GM10248 (cell line): ENCODE measurements at regions not wholly inside any gene's neighbourhood (a gene's known extent, or its start where the extent isn't known, plus 50 kb on each side); places are given as distances from the start of the nearest gene placed in this dataset.

Source experiments
- CTCF ChIA-PET: fragments of 300-600 bp; sonication (Branson Sonifier 250); formaldehyde crosslinking; extraction: SDS; loops from one replicate; lab custom pipeline; 2021; ENCODE audit warnings: antibody characterized with exemption; lab: Yijun Ruan, JAX
- POLR2A ChIA-PET: fragments of 350-650 bp; sonication (Branson Sonifier 250); formaldehyde crosslinking; extraction: SDS; loops from one replicate; lab custom pipeline; 2020; ENCODE audit warnings: antibody characterized with exemption; lab: Yijun Ruan, JAX
- DNase-seq: peaks from one replicate; pipeline ENCODE4 v3.0.0; 2012; ENCODE audit errors: extremely low spot score
- CTCF ChIP-seq: IDR thresholded peaks from 2 replicates; pipeline ENCODE4 v1.5.1; 2012; ENCODE audit warnings: mild to moderate bottlenecking, low read depth; ENCODE audit errors: extremely low read depth, missing control alignments, control extremely low read depth

DNA sequence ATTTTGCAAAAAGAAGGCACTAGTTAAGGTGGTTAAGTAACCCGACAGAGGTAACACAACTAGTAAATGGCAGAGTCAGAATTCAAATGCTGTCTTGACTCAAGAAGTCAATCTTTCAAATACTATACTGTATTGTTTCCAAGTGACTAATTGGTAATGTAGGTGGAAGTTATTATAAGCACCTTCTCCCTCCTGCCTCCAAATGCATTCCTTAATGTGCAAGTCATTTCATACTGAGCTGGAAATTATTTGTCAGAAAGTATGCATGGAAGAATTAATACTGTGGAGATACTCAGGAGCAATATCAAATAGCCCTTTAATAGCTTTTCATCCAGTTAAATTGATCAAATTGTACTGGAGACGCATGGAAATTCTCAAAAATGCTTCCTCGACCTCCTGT is 579.1 kb downstream of the DOK5 start:
- no peak for TF ChIP-seq CTCF
- CTCF ChIA-PET = interaction anchor here (0.8 kb wide), 1 partner anchor 10 kb away, joined by 3 read pairs; no protein-coding TSS in a partner anchor
- POLR2A ChIA-PET = no interaction called here
- no peak for DNase-seq

DNA sequence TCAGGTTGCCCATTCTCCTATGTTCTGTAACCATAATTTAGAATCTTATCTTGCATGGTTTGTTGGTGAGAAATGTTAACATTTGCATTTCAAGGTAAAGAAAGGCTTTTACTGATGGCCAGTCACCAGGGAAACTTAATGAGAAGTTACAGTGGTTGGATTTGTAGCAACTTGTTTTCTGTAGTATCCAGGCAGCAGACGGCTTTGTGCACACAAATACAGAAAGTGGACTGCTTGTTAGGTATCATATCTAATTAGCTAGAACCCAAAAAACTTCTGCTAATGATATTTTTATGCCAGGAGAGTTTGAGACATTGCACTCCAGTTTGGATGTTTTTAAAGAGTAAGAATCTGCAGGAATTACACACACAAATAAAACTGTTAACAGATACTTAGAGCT is 578.0 kb downstream of the DOK5 start:
- ChIA-PET POLR2A (no interaction called here), CTCF (no interaction called here)
- TF ChIP-seq CTCF = no peak
- DNase-seq = no peak

GRCh38 chr20:55052459-55052858 is 577.1 kb downstream of the DOK5 start:
- no peak for DNase-seq
- ChIA-PET POLR2A (no interaction called here), CTCF (no interaction called here)
- TF ChIP-seq CTCF = no peak

DNA sequence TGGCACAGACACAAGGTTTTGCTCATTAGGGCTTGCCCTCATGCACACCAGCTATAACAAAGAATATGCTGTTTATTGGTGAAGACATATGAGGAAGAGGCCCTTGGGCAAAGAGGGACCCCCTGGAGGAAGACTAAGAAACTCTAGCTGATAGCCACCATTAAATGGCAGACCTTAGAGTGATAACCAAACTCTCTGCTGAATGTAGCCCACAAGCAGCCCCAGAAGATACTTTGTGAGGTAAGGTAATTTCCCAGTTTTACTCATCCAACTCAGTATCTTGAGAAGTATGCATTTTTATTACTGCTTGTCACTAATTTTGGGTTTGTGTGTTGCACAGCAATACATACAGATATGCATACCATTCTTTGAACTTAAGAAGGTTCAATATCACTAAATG is 563.3 kb downstream of the DOK5 start:
- no peak for TF ChIP-seq CTCF
- DNase-seq = no peak
- ChIA-PET POLR2A (no interaction called here), CTCF (no interaction called here)

- DNase-seq = no peak
- ChIA-PET POLR2A (no interaction called here), CTCF (interaction anchor here (1.0 kb wide), 1 partner anchor 12 kb away, joined by 3 read pairs; no protein-coding TSS in a partner anchor)
- no peak for TF ChIP-seq CTCF
These were observed 556.6 kb downstream of the DOK5 start for GRCh38 chr20:55031971-55032370.

DNA sequence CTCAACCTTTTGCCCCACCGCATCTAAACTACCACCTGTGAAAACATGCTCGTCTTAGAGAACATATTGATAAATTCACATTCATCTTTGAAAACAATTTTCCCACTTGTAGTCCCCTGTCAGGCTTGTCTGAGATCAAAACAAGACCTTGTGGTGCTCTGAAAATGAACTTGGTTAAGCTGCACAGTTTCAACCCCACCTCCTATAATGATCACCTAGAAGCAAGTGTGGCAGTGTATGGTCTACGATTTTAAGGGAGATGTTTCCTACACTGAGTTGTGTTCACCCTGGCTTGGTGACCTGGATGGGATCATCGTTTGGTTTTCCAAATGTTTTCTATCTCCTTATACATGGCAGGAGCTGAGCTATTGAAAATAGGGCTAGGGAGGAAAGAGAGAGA is 539.4 kb downstream of the DOK5 start:
- TF ChIP-seq CTCF = no peak
- DNase-seq = no peak
- ChIA-PET POLR2A (no interaction called here), CTCF (no interaction called here)

GRCh38 chr20:55010761-55011160 is 535.4 kb downstream of the DOK5 start:
- DNase-seq = no peak
- no peak for TF ChIP-seq CTCF
- ChIA-PET CTCF (no interaction called here), POLR2A (no interaction called here)
